IPS-15b (cell line): ENCODE measurements at regions not wholly inside any gene's neighbourhood (a gene's known extent, or its start where the extent isn't known, plus 50 kb on each side); places are given as distances from the start of the nearest gene placed in this dataset.

Experiments
- H3K27me3 ChIP-seq: one replicate; pipeline ENCODE4 v1.6.1; 2013; ENCODE audit warnings: low read length; ENCODE audit not compliant: control insufficient read depth, insufficient read depth
- H3K36me3 ChIP-seq: one replicate; pipeline ENCODE4 v1.6.1; 2013; ENCODE audit warnings: low read length; ENCODE audit not compliant: control insufficient read depth, insufficient read depth
- H3K4me1 ChIP-seq: one replicate; pipeline ENCODE4 v1.6.1; 2013; ENCODE audit warnings: mild to moderate bottlenecking, low read length; ENCODE audit not compliant: control insufficient read depth, insufficient read depth
- H3K4me3 ChIP-seq: one replicate; pipeline ENCODE4 v1.5.1; 2013; ENCODE audit warnings: low read depth, low read length
- H3K9ac ChIP-seq: one replicate; pipeline ENCODE4 v1.6.1; 2013; ENCODE audit warnings: low read depth, mild to moderate bottlenecking, low read length
- H3K9me3 ChIP-seq: one replicate; pipeline ENCODE4 v1.6.1; 2013; ENCODE audit warnings: mild to moderate bottlenecking, low read length; ENCODE audit not compliant: control insufficient read depth, insufficient read depth

- no peaks in the 10 kb centered on the region for H3K36me3 ChIP-seq
- H3K4me1 ChIP-seq, result peaks cover 2% of the 10 kb centered on the region
- H3K9ac ChIP-seq, result no peak overlapping the region
- no peaks in the 10 kb centered on the region for H3K9me3 ChIP-seq
- no peaks in the 10 kb centered on the region for H3K27me3 ChIP-seq
- no peak overlapping the region for H3K4me3 ChIP-seq
These were observed 124.2 kb upstream of the FAM83B start for GRCh38 chr6:54722328-54722727.

DNA sequence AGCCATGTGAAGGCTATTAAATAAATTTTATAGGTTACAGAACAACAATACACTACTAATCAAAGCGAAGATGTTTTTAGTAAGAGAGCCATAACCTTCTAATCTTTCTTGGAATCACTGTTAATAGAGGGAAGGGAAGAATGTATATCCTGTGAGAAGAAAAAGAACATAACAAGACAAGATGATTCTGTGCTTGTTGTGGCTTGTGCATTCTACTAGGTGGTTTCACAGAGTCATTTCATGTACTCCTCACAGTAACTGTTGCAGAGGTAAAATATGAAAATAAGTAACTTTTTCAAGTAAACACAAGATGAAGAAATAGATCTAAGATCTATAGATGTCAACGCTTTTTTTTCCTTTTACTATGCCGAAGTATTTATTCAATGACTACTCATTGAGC, 116.9 kb upstream of the FAM83B start:
- Histone ChIP-seq H3K27me3 (no peaks in the 10 kb centered on the region), H3K4me3 (no peak overlapping the region), H3K9me3 (no peaks in the 10 kb centered on the region), H3K36me3 (no peaks in the 10 kb centered on the region), H3K9ac (no peak overlapping the region), H3K4me1 (no peaks in the 10 kb centered on the region)

DNA sequence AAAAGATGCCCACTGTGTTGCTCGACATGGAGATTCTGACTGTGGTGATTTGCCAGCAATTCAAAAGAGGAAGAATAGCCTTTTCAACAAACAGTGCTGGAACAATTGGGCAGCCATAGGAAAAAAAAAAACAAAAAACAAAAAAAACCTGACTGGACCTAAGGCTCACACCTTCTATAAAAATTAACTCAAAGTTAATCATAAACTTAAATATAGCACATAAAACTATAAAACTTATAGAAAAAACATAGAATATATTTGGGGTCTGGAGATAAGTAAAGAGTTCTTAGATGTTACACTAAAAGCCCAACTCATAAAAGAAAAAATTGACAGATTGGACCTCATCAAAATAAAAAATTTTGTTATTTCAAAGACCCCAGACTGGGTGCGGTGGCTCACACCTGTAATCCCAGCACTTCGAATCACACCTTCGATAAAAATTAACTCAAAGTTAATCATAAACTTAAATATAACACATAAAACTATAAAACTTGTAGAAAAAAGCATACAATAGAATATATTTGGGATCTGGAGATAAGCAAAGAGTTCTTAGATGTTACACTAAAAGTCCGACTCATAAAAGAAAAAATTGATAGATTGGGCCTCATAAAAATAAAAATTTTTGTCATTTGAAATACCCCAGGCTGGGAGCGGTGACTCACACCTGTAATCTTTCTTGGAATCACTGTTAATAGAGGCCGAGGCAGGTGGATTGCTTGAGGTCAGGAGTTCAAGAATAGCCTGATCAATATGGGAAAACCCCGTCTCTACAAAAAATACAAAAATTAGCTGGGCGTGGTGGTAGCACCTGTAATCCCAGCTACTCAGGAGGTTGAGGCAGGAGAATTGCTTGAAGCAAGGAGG, 115.6 kb upstream of the FAM83B start:
- Histone ChIP-seq H3K9me3 (no peaks in the 10 kb centered on the region), H3K36me3 (no peaks in the 10 kb centered on the region), H3K4me3 (no peak overlapping the region), H3K27me3 (no peaks in the 10 kb centered on the region), H3K9ac (no peak overlapping the region), H3K4me1 (no peaks in the 10 kb centered on the region)

DNA sequence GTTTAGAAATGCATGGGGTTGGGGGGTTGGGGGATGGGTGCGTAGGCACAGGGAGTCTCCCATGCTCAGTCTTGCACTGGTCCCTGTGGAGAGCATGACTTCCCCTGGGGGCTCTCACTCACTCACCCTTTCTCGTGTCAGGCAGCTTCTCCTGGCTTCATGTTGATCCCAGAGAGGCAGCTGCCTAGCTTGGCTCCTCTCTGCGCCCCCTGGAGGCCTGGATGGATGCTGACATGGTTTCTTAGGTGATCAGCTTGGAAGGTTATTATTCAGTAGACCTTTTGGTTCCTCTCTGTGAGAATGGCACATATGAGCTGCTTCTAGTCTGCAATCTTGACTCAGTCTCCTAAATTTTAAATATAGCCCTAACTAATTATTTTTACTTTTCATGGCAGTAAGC, 109.3 kb upstream of the FAM83B start:
- Histone ChIP-seq H3K4me3 (no peak overlapping the region), H3K9me3 (no peaks in the 10 kb centered on the region), H3K9ac (no peak overlapping the region), H3K36me3 (no peaks in the 10 kb centered on the region), H3K4me1 (no peaks in the 10 kb centered on the region), H3K27me3 (no peaks in the 10 kb centered on the region)

DNA sequence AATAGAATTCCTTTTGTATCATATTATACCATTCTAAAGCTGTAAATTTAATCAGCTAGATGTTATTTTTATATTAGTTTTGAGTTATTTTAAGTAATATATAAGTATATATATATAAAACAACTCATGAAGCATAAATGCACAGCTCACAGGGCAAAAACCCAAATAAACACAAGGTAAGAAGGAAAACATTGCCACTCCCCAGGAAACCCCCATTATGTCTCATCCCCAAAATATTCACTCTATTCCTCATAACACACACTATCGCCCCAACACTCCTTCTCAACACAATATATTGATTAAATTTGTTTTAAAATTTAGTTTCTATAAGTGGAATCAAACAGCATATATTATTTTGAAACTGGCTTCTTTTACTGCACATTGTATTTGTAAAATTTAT, 98.6 kb upstream of the FAM83B start:
- Histone ChIP-seq H3K4me3 (no peak overlapping the region), H3K36me3 (no peaks in the 10 kb centered on the region), H3K9ac (no peak overlapping the region), H3K27me3 (no peaks in the 10 kb centered on the region), H3K4me1 (no peaks in the 10 kb centered on the region), H3K9me3 (no peaks in the 10 kb centered on the region)

DNA sequence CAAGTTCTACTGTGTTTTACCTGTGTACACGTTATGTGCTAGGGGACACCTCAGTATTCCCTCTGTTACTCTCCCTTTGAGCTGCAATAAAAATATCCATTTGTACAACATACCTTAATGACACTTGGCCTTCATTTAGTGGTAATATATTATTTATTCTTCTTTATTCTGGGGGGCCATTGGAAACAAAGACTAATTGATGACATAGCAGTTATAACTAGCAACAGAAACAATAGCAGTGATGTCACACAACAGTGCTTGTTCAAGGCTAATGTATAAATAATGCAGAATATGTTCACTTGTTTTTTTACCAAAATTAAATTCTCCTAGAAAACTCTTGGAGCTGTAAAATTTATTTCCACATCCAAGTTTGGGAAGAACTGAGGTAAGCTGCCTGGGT, 92.2 kb upstream of the FAM83B start:
- H3K4me1 ChIP-seq, result peaks cover 2% of the 10 kb centered on the region
- H3K27me3 ChIP-seq, result no peaks in the 10 kb centered on the region
- H3K9ac ChIP-seq, result no peak overlapping the region
- no peaks in the 10 kb centered on the region for H3K9me3 ChIP-seq
- H3K36me3 ChIP-seq, result no peaks in the 10 kb centered on the region
- no peak overlapping the region for H3K4me3 ChIP-seq

DNA sequence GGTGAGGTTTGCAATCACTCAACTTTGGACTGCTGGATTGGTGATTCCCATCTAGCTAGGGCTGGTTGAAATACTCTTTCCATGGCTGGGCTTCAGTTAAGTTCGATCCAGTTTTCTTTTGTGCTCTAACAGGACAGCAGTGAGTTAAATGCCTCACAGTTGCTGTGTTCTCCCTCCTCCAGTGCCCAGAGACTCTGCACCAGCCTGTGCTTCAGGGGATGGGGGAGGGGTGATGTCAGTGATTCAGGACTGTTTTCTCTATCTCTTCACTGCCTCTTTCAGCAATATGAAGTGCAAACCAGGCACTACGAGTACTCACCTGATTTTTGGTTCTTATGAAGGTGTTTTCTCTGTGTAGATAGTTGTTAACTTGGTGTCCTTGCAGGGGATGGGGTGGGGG, 88.2 kb upstream of the FAM83B start:
- Histone ChIP-seq H3K9me3 (no peaks in the 10 kb centered on the region), H3K4me3 (no peak overlapping the region), H3K9ac (no peak overlapping the region), H3K4me1 (peaks cover 2% of the 10 kb centered on the region), H3K36me3 (no peaks in the 10 kb centered on the region), H3K27me3 (no peaks in the 10 kb centered on the region)

DNA sequence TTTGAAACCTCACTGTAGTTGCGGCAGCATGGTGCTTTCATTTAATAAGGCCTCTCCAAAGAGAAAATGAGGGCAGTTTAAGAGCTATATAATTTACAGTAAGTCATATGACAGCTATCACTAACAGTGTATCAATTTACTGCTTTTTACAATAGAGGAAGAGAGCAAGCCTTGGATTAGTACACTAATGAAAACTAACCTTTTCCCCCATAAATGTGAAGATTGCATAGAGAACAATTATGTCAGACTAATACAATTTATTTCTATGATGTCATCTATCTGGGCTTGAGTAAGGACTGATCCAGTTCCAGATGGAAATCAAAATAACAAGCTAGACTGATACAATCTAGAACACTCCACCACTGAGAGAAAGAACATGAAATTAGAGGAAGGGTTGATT, 78.1 kb upstream of the FAM83B start:
- no peak overlapping the region for H3K9ac ChIP-seq
- H3K4me1 ChIP-seq, result no peaks in the 10 kb centered on the region
- H3K27me3 ChIP-seq, result no peaks in the 10 kb centered on the region
- no peak overlapping the region for H3K4me3 ChIP-seq
- no peaks in the 10 kb centered on the region for H3K36me3 ChIP-seq
- no peaks in the 10 kb centered on the region for H3K9me3 ChIP-seq

DNA sequence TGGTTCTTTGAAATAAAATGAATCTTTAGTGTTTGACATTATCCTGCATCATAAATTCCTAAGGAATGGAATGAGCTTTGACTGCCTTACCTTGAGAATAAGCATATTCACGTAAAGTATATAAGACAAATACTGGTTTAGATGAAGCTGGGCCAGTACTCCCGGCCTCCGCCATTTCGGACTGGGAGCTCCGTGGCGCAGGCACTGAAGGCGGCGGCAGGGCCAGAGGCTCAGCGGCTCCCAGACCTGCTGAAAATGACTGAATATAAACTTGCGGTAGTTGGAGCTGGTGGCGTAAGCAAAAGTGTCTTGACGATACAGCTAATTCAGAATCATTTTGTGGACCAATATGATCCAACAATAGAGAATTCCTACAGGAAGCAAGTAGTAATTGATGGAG, 76.2 kb upstream of the FAM83B start:
- no peaks in the 10 kb centered on the region for H3K4me1 ChIP-seq
- no peaks in the 10 kb centered on the region for H3K36me3 ChIP-seq
- H3K4me3 ChIP-seq, result no peak overlapping the region
- H3K9me3 ChIP-seq, result no peaks in the 10 kb centered on the region
- no peak overlapping the region for H3K9ac ChIP-seq
- no peaks in the 10 kb centered on the region for H3K27me3 ChIP-seq

GRCh38 chr6:54771968-54772367, 74.6 kb upstream of the FAM83B start:
- no peak overlapping the region for H3K9ac ChIP-seq
- peaks cover 1% of the 10 kb centered on the region for H3K4me1 ChIP-seq
- H3K9me3 ChIP-seq, result no peaks in the 10 kb centered on the region
- H3K4me3 ChIP-seq, result no peak overlapping the region
- H3K36me3 ChIP-seq, result no peaks in the 10 kb centered on the region
- H3K27me3 ChIP-seq, result no peaks in the 10 kb centered on the region

- Histone ChIP-seq H3K9ac (no peak overlapping the region), H3K9me3 (no peaks in the 10 kb centered on the region), H3K36me3 (no peaks in the 10 kb centered on the region), H3K4me3 (no peak overlapping the region), H3K4me1 (peaks cover 7% of the 10 kb centered on the region), H3K27me3 (no peaks in the 10 kb centered on the region)
These were observed 74.0 kb upstream of the FAM83B start for GRCh38 chr6:54772610-54773009.

- no peak overlapping the region for H3K9ac ChIP-seq
- H3K27me3 ChIP-seq, result no peaks in the 10 kb centered on the region
- no peaks in the 10 kb centered on the region for H3K36me3 ChIP-seq
- no peaks in the 10 kb centered on the region for H3K9me3 ChIP-seq
- peaks cover 7% of the 10 kb centered on the region for H3K4me1 ChIP-seq
- H3K4me3 ChIP-seq, result no peak overlapping the region
These were observed 71.0 kb upstream of the FAM83B start for GRCh38 chr6:54775576-54775975.
